CD14-positive monocyte (primary cell): ENCODE measurements at regions not wholly inside any gene's neighbourhood (a gene's known extent, or its start where the extent isn't known, plus 50 kb on each side); places are given as distances from the start of the nearest gene placed in this dataset.

Experiments
- DNase-seq, 3 donors: peaks; one replicate each; pipeline ENCODE4 v3.0.0-alpha.2; 2011 to 2022
- H2AFZ ChIP-seq: 2 replicates; pipeline ENCODE4 v1.6.0; 2012; ENCODE audit warnings: mild to moderate bottlenecking, low read depth, low read length, inconsistent platforms; ENCODE audit not compliant: insufficient read depth, poor library complexity, severe bottlenecking
- H3K27ac ChIP-seq, 2 donors: 1 replicate in 1 of 2; 2 replicates in 1 of 2; pipeline ENCODE4 v1.5.1; 2012 to 2013; ENCODE audit warnings: low read length in 2 of 2, control low read depth in 1 of 2, inconsistent platforms in 1 of 2, low read depth in 1 of 2, mild to moderate bottlenecking in 1 of 2
- H3K27me3 ChIP-seq, 2 donors: one replicate each; pipeline versions ENCODE4 v1.6.0 to v1.6.1; 2011 to 2013; ENCODE audit warnings: low read length in 2 of 2; ENCODE audit not compliant: control insufficient read depth in 2 of 2, insufficient read depth in 2 of 2
- H3K36me3 ChIP-seq, 2 donors: replicated peaks in 1 of 2; 1 replicate in 1 of 2; 2 replicates in 1 of 2; pipeline versions ENCODE4 v1.5.1 to v1.6.1; 2012 to 2013; ENCODE audit warnings: low read length in 2 of 2, control low read depth in 1 of 2, inconsistent platforms in 1 of 2, mild to moderate bottlenecking in 1 of 2; ENCODE audit not compliant: insufficient read depth in 2 of 2, control insufficient read depth in 1 of 2
- H3K4me1 ChIP-seq, 2 donors: 1 replicate in 1 of 2; 2 replicates in 1 of 2; pipeline versions ENCODE4 v1.5.1 to v1.6.1; 2012 to 2013; ENCODE audit warnings: low read length in 2 of 2, control low read depth in 1 of 2, inconsistent platforms in 1 of 2, mild to moderate bottlenecking in 1 of 2, moderate library complexity in 1 of 2; ENCODE audit not compliant: insufficient read depth in 2 of 2, control insufficient read depth in 1 of 2
- H3K4me2 ChIP-seq: replicated peaks from 2 replicates; pipeline ENCODE3; 2012; ENCODE audit warnings: low read length, moderate library complexity, mild to moderate bottlenecking; ENCODE audit not compliant: poor library complexity, severe bottlenecking; ENCODE audit errors: extremely low read depth
- H3K4me3 ChIP-seq, 3 experiments: fragments of 200-600 bp in 1 of 3; sonication (generic) in 1 of 3; replicated peaks in 1 of 3; 1 replicate in 2 of 3; 2 replicates in 1 of 3; pipeline ENCODE4 v1.5.1; 2011 to 2013; ENCODE audit warnings: low read length in 3 of 3, mild to moderate bottlenecking in 3 of 3, control low read depth in 2 of 3, low read depth in 2 of 3, inconsistent platforms in 1 of 3, moderate library complexity in 1 of 3
- H3K79me2 ChIP-seq: 2 replicates; pipeline ENCODE4 v1.6.0; 2012; ENCODE audit warnings: mild to moderate bottlenecking, control low read depth, inconsistent platforms, low read length, moderate library complexity; ENCODE audit not compliant: insufficient read depth
- H3K9ac ChIP-seq: 2 replicates; pipeline ENCODE4 v1.6.0; 2017; ENCODE audit warnings: low read length, mild to moderate bottlenecking; ENCODE audit not compliant: insufficient read depth, poor library complexity, severe bottlenecking
- H3K9me3 ChIP-seq, 2 donors: replicated peaks in 1 of 2; 1 replicate in 1 of 2; 2 replicates in 1 of 2; pipeline versions ENCODE4 v1.5.1 to v1.6.1; 2012 to 2013; ENCODE audit warnings: low read length in 2 of 2, control low read depth in 1 of 2; ENCODE audit not compliant: control insufficient read depth in 1 of 2, insufficient read depth in 1 of 2
- H4K20me1 ChIP-seq: 2 replicates; pipeline ENCODE4 v1.6.0; 2012; ENCODE audit warnings: mild to moderate bottlenecking, low read length, control low read depth, moderate library complexity; ENCODE audit not compliant: insufficient read depth
- H3K27ac Mint-ChIP-seq, 7 donors: one replicate each; pipeline ENCODE4 v1.8.0; 2020; ENCODE audit warnings: mild to moderate bottlenecking in 7 of 7, mixed read lengths in 7 of 7, moderate library complexity in 6 of 7, inconsistent platforms in 2 of 7
- H3K27me3 Mint-ChIP-seq, 3 donors: one replicate each; pipeline ENCODE4 v1.8.0; 2021 to 2022; ENCODE audit warnings: low read depth in 3 of 3, mild to moderate bottlenecking in 3 of 3, mixed read lengths in 3 of 3, moderate library complexity in 3 of 3, inconsistent platforms in 1 of 3
- H3K36me3 Mint-ChIP-seq, 2 donors: one replicate each; pipeline ENCODE4 v1.8.0; 2020; ENCODE audit warnings: mixed read lengths in 2 of 2, inconsistent platforms in 1 of 2, mild to moderate bottlenecking in 1 of 2
- H3K4me1 Mint-ChIP-seq: one replicate; pipeline ENCODE4 v1.8.0; 2020; ENCODE audit warnings: mild to moderate bottlenecking, mixed read lengths
- H3K4me3 Mint-ChIP-seq, 2 donors: one replicate each; pipeline ENCODE4 v1.8.0; 2020; ENCODE audit warnings: mild to moderate bottlenecking in 2 of 2, mixed read lengths in 2 of 2, moderate library complexity in 1 of 2
- H3K9me3 Mint-ChIP-seq, 7 donors: one replicate each; pipeline ENCODE4 v1.8.0; 2020 to 2022; ENCODE audit warnings: mixed read lengths in 7 of 7, mild to moderate bottlenecking in 6 of 7, moderate library complexity in 6 of 7, inconsistent platforms in 2 of 7
- CTCF ChIP-seq: fragments of 200-600 bp; IDR thresholded peaks from one replicate; pipeline ENCODE4 v1.8.0; 2022; ENCODE audit warnings: antibody characterized with exemption, mild to moderate bottlenecking
- WGBS: methylation state at CpG from one replicate; pipeline ENCODE4 v1.1.5; 2013; ENCODE audit warnings: missing lambda C conversion rate; ENCODE audit not compliant: insufficient coverage; 5-methylcytosine and 5-hydroxymethylcytosine counted together
- intact Hi-C, 2 donors: fragments of 100-400 bp; cut with micrococcal nuclease; formaldehyde crosslinking; loops; one replicate each; pipeline versions ENCODE4 v1.15.0 to v1.15.1; 2023

- DNase-seq, result no peak
These were observed 309.6 kb downstream of the DTWD2 start for GRCh38 chr5:118678746-118679145.

GRCh38 chr5:118675247-118675646 is 313.1 kb downstream of the DTWD2 start:
- no peak overlapping the region for H3K4me3 Mint-ChIP-seq
- intact Hi-C loops, result no loop called here
- H3K79me2 ChIP-seq, result no peaks in the 10 kb centered on the region

More at GRCh38 chr5:118678746-118679145, 309.6 kb downstream of the DTWD2 start:
- 86% methylated on average over 1 of the region's 3 CpGs for WGBS
- H3K36me3 Mint-ChIP-seq, result no peaks in the 10 kb centered on the region
- no peak for TF ChIP-seq CTCF
- no peaks in the 10 kb centered on the region for H3K4me1 ChIP-seq
- peaks cover 0 to 3% (median 0%) of the 10 kb centered on the region in 3 donors for H3K27me3 Mint-ChIP-seq
- H3K4me3 ChIP-seq, result no peak overlapping the region
- no peaks in the 10 kb centered on the region for H3K36me3 ChIP-seq
- no peaks in the 10 kb centered on the region for H3K27me3 ChIP-seq
- H3K4me3 Mint-ChIP-seq, result no peak overlapping the region
- H3K4me2 ChIP-seq, result no peak overlapping the region
- H3K27ac ChIP-seq, result no peak overlapping the region
- H4K20me1 ChIP-seq, result no peaks in the 10 kb centered on the region
- no peaks in the 10 kb centered on the region for H3K9me3 ChIP-seq
- intact Hi-C loops, result no loop called here
- no peaks in the 10 kb centered on the region for H3K79me2 ChIP-seq
- no peak overlapping the region for H2AFZ ChIP-seq
- H3K4me1 Mint-ChIP-seq, result no peaks in the 10 kb centered on the region
- H3K9me3 Mint-ChIP-seq, result peaks cover 0 to 2% (median 0%) of the 10 kb centered on the region in 7 donors
- no peak overlapping the region for H3K27ac Mint-ChIP-seq
- H3K9ac ChIP-seq, result no peak overlapping the region

More at GRCh38 chr5:118675247-118675646, 313.1 kb downstream of the DTWD2 start:
- Histone ChIP-seq H3K36me3 (no peaks in the 10 kb centered on the region), H2AFZ (no peak overlapping the region), H3K4me1 (no peaks in the 10 kb centered on the region), H3K9ac (no peak overlapping the region), H3K9me3 (no peaks in the 10 kb centered on the region), H3K27me3 (no peaks in the 10 kb centered on the region), H4K20me1 (no peaks in the 10 kb centered on the region), H3K4me3 (no peak overlapping the region), H3K27ac (no peak overlapping the region), H3K4me2 (no peak overlapping the region)
- no peak overlapping the region for H3K27ac Mint-ChIP-seq
- peaks cover 0 to 5% (median 0%) of the 10 kb centered on the region in 7 donors for H3K9me3 Mint-ChIP-seq
- DNase-seq, result no peak
- no peaks in the 10 kb centered on the region for H3K36me3 Mint-ChIP-seq
- H3K27me3 Mint-ChIP-seq, result no peaks in the 10 kb centered on the region
- TF ChIP-seq CTCF, result no peak
- no peaks in the 10 kb centered on the region for H3K4me1 Mint-ChIP-seq
- no CpG with 5 or more reads among the region's 1 CpG for WGBS
